ENCODE measurements at regions not wholly inside any gene's neighbourhood (a gene's known extent, or its start where the extent isn't known, plus 50 kb on each side); places are given as distances from the start of the nearest gene placed in this dataset.
"Not testable (repeated sequence)": the region's sequence is repeated elsewhere in the genome, so short reads cannot be mapped to it uniquely, and the experiment has no call there.

DNA sequence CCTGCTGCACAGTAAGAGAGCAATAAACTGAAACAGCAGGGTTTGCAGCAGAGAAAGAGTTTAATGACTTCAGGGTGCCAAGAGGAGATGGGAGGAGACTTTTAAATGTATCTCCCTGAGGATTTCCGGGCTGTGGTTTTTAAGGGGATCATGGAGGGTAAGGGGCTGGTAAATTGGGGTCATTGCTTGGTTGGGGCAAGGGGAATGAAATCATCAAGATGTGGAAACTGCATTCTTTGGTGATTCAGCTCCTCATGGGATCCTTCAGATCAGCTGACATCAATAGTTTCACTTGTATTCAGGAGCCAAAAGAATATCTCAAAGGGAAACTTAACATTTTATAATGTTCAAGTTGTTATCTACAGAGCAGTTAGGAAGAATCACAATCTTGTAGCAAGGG lies 174.3 kb upstream of the ANXA10 start:
- no peak for DNase-seq (ENCODE audit: low read depth in 3 of 3, low spot score in 1 of 3)

DNA sequence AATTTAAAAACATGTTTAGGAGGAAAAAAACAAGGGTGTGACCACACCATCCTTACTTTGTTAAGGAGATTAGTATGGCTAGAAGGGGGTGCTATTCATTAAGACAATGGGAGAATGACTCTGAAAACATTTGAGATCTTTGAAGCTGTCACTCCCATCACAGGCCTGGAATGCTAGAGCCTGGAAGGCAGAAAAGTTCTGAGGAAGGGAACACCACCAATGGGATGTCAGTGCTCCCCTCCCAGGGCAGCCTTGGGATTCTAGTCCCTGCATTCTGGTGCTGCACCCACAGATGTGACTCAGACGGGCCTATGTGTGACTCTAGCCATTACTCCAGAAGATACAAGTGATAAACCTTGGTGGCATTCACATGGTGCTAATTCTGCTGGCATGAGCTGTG lies 162.2 kb upstream of the ANXA10 start:
- no peak for DNase-seq (ENCODE audit: low read depth in 3 of 3, low spot score in 1 of 3)

DNA sequence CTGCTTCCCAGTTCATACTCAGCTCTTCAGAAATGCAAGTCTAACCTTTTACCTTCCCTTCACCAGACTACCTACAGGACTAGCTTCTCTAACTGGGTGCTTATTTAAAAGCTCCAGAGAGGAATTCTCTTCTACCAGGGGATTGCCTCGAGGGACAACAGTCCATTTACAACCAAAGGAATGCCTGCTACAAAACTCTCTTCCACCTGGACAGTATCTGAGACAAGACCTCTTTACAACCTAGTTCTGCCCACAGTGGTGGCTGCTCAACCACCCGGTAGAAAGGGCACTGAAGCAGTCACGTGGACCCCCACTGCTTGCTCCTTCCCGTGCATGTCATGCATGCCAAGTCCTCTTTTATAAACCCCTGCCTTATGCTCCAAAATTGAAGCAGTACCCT lies 158.1 kb upstream of the ANXA10 start:
- no peak for DNase-seq (ENCODE audit: low read depth in 3 of 3, low spot score in 1 of 3)

DNA sequence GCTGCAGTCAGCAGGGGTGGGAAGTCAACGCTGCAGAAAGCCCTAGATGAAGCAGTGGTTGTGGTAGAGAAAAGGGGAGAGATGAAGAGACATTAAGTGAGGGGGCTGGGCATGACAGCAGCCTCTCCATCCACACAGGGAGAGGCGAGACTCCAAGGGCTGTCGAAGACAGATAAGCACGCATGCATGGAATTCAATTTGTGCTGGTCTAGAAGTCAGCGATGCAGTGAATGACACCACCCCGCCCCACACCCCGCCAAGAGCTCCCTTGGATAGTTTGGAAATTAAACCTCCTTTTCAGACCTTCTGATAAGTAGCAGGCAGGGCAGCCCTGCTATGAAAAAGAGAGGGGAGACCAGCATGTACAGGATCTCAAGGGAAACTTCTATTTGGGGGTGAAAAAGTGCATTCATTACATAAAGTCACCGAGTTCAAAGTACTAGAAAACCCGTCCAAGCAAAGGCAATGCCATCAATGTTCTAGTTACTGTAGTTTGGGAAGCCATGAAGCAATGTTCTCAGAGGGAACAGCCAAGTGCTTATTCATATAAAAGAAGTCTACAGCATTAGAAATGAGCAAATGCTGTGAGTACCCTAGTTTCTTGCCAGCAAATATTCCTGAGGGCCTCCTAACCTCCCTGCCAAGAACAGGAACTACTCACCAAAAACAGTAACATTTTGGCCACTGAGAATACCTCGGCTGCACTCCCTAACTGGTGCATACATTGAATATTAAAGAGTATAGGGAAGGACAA lies 152.3 kb upstream of the ANXA10 start:
- DNase-seq (ENCODE audit: low read depth in 3 of 3, low spot score in 1 of 3), result no peak

DNA sequence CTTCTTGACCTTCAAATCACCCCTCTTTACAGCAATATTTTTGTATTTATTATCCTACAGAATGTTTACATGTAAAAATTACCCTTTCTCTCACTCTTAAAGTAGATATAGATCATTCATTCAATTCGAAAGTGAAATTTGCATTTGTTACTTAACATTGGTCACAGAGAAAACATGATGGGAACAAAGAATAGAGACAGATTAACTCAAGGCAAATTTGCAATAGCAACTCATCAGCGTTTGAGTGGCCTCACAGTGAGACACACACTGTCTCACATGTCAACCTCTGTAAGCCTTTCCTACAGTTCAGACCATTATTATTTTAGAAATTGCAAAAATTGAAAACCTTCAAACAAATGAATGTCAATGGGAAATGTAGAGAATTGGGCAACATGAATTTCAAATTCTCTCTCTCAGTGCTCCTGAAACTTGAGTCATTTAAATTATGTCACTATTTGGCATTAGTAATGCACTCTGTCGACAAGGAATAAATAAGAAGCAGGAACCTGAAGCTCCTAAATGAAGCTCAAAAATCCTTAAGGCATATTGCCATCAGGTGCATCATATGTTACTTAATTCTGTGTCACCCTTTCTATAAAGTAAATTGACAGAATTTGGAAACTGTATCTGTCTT lies 148.3 kb upstream of the ANXA10 start:
- DNase-seq (ENCODE audit: low read depth in 3 of 3, low spot score in 1 of 3), result no peak

DNA sequence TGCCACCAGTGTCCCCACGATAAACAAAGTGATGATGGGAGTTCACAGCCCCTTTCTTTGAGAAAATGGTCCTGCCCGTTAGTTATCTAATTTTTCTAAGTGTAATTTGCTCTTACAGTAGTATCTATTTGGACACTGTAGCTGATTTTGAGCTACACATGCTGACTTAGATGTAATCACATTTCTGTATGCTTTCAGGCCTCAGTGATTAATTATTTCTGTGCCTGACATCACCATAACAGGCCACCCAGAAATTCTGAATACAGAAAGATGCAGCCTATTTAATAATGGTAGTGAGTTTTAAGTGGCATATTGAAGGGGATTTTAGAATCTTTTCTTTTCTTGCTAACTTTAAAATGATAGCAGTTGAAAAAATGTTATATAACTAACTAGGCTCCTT lies 147.6 kb upstream of the ANXA10 start:
- DNase-seq (ENCODE audit: low read depth in 3 of 3, low spot score in 1 of 3), result no peak

DNA sequence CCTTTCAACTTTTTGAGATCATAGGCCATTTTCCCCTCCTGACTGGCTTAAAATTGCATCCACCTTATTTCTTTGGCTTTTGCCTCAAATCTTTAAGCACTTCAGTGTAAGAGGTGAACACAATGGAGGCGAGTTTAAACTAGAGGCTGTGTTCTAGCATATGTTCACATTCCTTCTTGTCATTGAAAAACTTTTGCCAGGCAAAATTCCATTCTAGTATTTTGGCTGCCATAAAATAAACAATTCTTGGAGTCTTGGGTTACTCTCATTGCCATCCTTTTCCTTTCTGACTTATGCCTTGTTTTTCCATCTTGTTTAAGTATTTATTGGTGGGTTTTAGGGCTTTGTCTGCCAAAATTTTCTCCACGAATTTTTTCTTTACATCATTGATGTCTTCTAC lies 137.3 kb upstream of the ANXA10 start:
- no peak for DNase-seq (ENCODE audit: low read depth in 3 of 3, low spot score in 1 of 3)

DNA sequence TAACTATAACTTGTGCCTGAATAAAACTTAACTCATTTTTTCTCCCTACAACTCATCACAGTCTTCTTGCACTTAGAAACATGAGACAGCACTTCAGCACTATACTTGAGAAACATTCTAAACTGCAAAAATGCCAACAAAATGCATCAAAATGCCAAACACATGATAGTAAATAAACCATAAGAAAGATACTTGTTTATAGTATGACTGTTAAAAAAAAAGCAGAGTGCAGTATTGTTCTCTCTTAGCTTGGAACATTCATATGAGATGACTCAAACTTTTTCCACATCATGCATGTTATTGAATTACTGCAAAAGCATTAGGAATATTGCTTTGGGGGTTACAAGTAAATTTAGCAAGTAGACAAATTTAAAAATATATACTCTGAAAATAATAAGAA lies 135.7 kb upstream of the ANXA10 start:
- DNase-seq (ENCODE audit: low read depth in 3 of 3, low spot score in 1 of 3), result no peak

DNA sequence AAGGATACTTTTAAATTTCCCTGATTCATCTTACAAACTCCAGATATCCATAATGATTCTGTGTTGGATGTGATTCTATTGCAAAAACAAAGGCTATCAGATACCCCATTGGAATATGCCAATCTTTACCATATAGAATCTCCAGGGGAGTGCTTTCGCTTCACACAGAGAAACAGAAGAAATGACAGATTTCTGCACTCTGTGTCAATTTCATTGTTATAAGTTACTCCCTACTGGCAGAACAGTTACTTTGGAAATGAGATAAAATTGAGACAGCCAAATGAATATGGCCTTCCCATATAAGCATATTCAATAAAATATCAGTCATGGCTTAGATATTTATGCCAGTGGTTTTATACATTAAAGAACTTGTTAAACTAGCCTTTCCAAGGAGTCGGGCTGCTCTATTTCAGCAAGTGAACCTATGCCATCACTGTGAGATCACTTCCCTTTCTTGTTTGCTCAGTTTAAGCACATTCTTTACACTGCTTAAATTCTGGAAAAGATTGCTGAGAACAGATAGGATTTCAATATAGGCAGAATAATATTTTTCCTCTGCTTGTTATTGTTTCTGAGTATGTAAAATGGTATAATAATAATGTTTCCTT lies 127.5 kb upstream of the ANXA10 start:
- DNase-seq (ENCODE audit: low read depth in 3 of 3, low spot score in 1 of 3), result no peak

DNA sequence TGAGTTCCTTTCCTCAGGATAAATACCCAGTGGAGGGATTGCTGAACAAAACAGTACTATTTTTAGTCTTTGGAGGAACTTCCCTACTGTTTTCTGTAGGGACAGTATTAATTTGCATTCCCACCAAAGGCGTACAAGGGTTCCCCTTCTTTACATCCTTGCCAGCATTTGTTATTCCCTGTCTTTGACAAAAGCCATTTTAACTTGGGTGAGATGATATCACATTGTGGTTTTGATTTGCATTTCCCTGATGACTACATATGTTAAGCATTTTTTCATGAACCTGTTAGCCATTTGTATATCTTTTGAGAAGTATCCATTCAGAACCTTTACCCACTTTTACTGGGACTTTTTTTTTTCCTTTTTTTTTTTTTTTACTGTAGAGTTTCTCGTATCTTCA lies 126.2 kb upstream of the ANXA10 start:
- no peak for DNase-seq (ENCODE audit: low read depth in 3 of 3, low spot score in 1 of 3)

DNA sequence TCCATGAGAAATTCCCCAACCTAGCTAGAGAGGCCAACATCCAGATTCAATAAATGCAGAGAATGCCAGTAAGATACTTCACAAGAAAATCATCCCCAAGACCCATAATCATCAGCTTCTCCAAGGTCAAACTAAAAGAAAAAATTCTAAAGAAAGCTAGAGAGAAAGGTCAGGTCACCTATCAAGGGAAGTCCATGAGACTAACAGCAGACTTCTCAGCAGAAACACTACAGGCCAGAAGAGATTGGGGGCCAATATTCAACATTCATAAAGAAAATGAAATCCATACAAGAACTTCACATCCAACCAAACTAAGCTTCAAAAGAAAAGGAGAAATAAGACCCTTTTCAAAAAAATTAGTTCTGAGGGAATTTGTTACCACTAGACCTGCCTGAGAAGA lies 118.8 kb upstream of the ANXA10 start:
- DNase-seq (ENCODE audit: low read depth in 3 of 3, low spot score in 1 of 3), result no peak

DNA sequence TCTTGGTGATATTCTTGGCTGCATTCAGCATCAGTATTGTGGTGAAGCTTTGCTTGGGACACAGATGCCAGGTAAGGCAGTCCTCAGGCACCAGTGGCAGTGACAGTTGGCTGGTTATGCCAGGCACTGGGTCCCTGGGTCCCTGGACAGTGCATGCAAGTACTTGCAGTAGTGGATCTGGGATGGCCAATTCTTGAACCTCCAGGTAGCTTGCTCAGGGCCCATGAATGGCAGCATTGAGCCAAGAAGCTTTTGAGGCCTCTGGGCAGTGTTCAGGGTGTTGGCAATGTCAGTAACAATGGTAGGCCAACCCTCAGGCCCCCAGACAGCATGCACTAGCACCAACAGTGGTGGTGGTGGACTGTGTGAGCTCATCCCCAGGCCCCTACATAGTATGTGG lies 106.8 kb upstream of the ANXA10 start:
- DNase-seq (ENCODE audit: low read depth in 3 of 3, low spot score in 1 of 3), result no peak

DNA sequence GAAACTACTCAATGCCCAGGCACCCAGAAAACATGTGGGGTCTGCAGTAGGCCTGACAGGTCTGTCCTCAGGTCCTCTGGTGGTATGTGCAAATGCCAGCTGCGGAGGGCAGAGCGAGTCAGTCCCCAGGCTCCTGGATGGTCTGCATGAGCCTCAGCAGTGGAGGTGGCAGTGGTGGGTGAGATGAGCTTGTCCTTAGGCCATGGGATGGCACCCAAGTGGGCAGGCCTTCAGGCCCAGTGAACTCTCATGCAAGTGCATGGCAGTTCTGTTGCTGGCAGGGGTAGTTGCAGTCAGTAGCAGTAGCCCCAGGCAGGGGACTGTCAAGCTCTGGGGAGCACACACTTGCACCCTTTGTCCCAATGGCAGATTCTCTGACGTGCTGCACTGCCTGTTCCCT lies 106.3 kb upstream of the ANXA10 start:
- DNase-seq (ENCODE audit: low read depth in 3 of 3, low spot score in 1 of 3), result no peak

DNA sequence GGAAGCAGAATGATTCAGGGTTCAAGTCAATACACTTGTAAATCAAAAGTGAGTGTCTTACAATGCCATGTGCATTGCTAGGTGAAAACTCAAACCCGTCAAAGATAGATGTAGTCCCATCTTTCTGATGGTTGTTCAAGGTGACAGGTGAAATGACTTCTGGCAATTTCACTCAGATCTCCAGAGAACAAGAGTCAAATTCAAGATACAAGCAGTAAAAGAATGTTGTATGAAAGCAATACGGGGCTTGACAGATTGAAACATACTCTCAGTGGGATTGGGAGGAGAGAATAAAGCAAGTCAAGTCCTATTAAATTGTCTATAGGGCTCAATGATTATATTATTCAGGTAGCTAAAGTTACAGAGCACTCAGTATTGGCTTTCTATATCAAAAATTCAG lies 105.1 kb upstream of the ANXA10 start:
- DNase-seq (ENCODE audit: low read depth in 3 of 3, low spot score in 1 of 3), result no peak

DNA sequence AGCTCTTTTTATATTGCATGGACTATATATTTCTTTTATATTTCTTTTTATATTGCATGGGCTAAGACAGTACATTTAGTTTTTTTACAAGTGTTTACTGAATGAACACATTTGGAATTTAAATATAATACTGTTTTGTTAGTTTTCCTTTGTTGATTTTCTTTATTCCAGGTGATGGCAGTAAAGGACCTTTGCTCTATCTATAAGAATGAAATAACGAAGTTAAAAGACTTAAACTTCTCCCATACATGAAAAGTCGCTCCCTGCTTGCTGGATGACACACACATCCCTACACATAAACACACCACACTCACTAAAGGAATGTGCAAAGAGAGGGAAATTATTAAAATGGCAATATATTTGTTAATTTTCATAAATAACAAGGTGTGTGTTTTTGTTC lies 102.5 kb upstream of the ANXA10 start:
- DNase-seq (ENCODE audit: low read depth in 3 of 3, low spot score in 1 of 3), result no peak

DNA sequence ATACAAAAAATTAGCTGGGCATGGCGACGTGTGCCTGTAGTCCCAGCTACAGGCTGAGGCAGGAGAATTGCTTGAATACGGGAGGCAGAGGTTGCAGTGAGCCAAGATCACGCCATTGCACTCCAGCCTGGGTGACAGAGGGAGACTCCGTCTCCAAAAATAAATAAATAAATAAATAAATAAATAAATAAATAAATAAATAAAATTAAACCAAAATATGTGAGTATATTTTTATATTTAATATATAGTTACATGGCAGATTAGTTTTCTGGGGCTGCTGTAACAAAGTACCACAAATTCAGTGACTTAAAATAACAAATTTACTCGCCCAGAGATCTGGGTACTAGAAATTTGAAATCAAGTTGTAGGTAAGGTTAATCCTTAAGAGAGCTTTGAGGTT lies 84.2 kb upstream of the ANXA10 start:
- DNase-seq (ENCODE audit: low read depth in 3 of 3, low spot score in 1 of 3), result not testable (repeated sequence)

DNA sequence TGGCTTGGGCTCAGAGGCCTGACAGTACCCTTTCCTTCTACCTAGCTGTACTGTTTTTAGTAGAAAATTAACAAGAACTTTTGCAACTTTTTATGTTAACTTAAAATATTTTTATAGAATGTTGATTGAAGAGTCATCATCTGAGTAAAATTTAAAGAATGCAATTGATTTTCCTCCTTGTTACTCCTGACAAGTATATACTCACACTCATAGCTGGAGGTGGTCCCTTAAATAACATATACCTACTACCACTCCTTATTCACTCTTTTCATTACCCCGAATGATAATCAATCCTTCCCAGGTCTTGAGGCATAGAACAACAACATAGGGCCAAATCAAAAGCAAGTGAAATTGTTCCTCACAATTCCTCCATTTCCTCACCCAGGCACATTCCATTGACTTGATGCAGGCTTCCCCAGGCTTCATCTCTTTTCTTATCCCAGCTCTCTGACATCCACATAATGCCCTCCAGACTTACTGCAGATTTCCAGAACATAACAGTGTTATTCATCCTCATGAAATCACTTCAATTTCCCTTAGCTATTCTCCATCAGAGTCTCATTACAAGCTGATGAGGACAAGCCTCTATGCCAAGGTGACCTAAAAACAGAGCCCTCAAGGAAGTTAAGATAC lies 73.2 kb upstream of the ANXA10 start:
- DNase-seq (ENCODE audit: low read depth in 3 of 3, low spot score in 1 of 3), result no peak

DNA sequence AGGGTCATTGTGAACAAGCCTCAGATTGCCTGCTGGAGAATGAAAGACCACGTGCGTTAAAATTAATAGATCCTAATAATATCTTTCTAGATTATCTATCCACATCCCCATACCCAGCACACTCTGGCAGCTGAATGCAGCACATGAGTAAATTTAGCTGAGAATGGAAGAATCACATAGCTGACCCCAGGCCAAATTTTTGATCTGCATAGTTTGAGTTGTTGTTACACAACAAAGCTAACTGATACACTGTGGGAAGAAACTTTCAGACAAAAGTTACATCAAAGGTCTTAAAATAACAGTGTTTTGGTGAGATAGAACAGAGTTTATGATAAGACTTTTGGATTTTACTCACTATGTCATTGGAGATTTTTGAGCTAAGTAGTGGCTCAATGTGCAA lies 72.4 kb upstream of the ANXA10 start:
- DNase-seq (ENCODE audit: low read depth in 3 of 3, low spot score in 1 of 3), result no peak

DNA sequence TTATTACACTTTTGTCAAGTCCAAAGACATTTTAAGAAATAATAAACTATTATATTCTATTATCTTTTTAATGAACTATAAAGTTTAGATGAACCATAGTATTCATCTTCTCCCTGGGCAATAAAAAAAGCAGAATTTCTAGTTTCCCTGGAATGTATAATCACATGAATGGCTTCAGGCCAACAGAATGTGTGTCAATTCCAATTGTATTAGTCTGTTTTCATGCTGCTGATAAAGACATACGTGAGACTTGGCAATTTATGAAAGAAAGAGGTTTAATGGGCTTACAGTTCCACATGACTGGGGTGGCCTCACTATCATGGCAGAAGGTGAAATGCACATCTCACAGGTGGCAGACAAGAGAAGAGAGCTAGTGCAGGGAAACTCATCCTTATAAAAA lies 70.7 kb upstream of the ANXA10 start:
- no peak for DNase-seq (ENCODE audit: low read depth in 3 of 3, low spot score in 1 of 3)

DNA sequence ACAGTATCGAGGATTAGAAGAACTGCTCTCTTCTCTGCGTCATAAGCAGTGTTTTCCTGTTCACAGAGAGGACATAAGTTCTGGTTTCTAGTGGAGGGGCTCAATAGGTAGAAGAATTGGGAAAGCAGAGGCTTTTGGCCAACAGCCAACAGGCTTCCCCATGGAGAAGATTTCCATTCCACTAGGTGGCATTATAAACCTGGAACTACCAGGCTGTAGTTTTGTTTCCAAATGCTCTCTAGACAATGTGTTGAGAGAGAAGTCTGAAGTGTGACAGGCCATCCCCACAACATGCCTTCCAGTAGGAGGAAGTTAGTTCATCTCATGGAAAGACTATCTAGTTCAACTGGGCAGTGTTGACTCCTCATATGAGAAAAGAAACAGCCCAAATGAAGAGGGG lies 63.8 kb upstream of the ANXA10 start:
- DNase-seq (ENCODE audit: low read depth in 3 of 3, low spot score in 1 of 3), result no peak

DNA sequence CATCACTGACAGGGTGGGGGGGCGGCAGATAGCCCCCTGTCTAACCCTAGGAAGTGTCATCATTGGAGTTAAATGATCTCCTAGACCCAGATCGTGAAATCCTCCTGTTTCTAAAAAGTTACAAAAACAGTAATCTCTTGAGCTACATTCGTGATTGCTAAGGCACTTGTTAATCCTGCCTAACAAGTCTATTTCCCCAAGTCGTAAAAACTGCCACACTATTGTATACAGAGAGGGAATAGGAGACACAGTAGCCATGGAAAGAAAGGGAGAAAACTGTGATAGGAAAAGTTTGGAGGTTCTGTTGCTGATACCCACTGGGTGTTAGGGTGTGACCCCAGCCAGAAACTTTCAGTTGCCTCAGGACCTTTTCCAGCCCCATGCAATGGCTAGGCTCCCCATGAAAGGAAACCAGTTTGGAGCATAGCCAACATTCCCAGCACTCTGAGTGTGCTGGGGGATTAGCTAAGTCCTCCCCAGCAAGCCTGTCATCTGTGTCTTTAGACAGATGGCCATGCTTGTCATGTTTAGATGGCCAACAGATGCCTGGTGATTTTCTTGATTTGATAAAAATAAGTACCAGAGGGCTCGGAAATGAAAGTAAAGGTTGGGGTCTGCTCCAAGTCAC lies 63.3 kb upstream of the ANXA10 start:
- DNase-seq (ENCODE audit: low read depth in 3 of 3, low spot score in 1 of 3), result no peak

DNA sequence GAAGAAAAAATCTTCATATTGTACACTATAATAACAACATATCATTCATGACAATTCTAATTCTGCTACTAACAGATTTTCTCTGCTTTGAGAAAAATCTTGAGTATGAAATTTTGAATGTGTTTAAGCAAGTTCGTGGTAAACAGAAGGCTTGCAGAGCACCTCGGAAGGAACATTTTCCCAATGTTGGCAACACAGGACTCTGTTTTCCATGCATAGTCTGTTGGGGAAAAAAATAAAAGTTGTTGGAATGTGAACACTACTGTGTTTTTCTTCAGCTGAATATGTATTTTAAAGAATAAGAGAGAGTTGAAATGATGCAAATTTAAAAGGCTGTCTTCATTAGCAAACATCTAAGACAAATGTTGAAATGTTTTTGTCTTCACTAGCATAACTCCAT lies 54.7 kb upstream of the ANXA10 start:
- DNase-seq (ENCODE audit: low read depth in 3 of 3, low spot score in 1 of 3), result no peak

All from stimulated activated CD4-positive, alpha-beta T cell treated with anti-CD3 and anti-CD28 coated beads, TNF-alpha, amount 100 ng/mL, for 1 hour (primary cell).